ENCODE measurements at regions not wholly inside any gene's neighbourhood (a gene's known extent, or its start where the extent isn't known, plus 50 kb on each side); places are given as distances from the start of the nearest gene placed in this dataset.

DNA sequence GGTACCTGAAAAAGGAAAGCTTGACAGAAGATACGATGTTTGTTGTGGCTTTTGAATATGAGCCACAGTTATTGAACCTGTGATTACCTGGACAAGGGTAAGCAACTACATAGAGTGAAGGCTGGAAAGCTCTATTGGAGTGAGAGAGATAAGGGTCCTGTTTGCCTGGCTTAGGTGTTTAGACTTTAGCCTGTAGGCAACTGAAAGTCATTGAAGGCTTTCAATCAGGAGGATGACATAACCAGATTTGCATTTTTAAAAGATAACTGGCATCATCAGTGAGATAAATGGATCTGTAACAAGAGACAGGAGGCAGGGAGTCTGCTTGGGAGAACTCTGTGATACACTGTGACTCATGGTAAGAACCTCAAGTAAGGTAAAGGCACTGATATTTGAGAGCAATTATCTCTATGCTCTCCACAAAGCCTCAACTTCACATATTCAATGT is 128.9 kb upstream of the SOX5 start:
- CTCF ChIA-PET: no interaction called here
- Mint-ChIP-seq H3K27me3 (ENCODE audit: unreplicated experiment) (no peaks in the 10 kb centered on the region), H3K4me3 (ENCODE audit: low read depth, unreplicated experiment) (no peak overlapping the region), H3K36me3 (ENCODE audit: insufficient read depth, unreplicated experiment) (no peaks in the 10 kb centered on the region), H3K4me1 (ENCODE audit: low read depth, unreplicated experiment) (no peaks in the 10 kb centered on the region), H3K27ac (ENCODE audit: unreplicated experiment) (no peak overlapping the region), H3K9me3 (ENCODE audit: low read depth, unreplicated experiment) (peaks cover 3% of the 10 kb centered on the region)
- BruUV-seq (replicated peaks): no TSS peak
- no peak for DNase-seq
- TF ChIP-seq, protein P1, sequence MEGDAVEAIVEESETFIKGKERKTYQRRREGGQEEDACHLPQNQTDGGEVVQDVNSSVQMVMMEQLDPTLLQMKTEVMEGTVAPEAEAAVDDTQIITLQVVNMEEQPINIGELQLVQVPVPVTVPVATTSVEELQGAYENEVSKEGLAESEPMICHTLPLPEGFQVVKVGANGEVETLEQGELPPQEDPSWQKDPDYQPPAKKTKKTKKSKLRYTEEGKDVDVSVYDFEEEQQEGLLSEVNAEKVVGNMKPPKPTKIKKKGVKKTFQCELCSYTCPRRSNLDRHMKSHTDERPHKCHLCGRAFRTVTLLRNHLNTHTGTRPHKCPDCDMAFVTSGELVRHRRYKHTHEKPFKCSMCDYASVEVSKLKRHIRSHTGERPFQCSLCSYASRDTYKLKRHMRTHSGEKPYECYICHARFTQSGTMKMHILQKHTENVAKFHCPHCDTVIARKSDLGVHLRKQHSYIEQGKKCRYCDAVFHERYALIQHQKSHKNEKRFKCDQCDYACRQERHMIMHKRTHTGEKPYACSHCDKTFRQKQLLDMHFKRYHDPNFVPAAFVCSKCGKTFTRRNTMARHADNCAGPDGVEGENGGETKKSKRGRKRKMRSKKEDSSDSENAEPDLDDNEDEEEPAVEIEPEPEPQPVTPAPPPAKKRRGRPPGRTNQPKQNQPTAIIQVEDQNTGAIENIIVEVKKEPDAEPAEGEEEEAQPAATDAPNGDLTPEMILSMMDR (IDR thresholded peaks at IDR 0.05; ENCODE audit: unreplicated experiment): no peak
- intact Hi-C loops (cut with micrococcal nuclease; ENCODE audit: unreplicated experiment): no loop called here

DNA sequence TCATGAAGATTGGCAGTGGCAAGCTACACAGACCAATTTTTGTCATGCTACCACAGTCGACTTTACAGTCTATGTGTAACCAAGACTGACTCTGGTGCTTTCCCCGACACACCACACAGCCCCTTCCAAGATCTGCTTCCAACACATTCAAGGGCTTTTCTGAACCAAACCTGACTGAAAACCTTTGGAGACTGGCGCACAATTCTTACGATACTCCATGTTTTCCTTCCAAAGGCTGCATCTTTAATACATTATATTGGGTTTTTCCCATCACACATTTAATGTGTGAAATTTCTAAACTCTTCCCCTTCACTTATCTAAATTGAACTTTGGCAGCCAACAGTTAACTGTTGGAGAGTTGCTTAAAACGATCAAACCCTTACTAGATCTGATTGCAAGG is 127.7 kb upstream of the SOX5 start:
- CTCF ChIA-PET: interaction anchor here (0.6 kb wide), 1 partner anchor 96 kb away, joined by 7 read pairs; no protein-coding TSS in a partner anchor
- TF ChIP-seq, protein P1 (IDR thresholded peaks at IDR 0.05; ENCODE audit: unreplicated experiment): no peak
- intact Hi-C loops (cut with micrococcal nuclease; ENCODE audit: unreplicated experiment): no loop called here
- peaks cover 5% of the 10 kb centered on the region for H3K9me3 Mint-ChIP-seq (ENCODE audit: low read depth, unreplicated experiment)
- no peaks in the 10 kb centered on the region for H3K36me3 Mint-ChIP-seq (ENCODE audit: insufficient read depth, unreplicated experiment)
- H3K4me1 Mint-ChIP-seq (ENCODE audit: low read depth, unreplicated experiment): no peaks in the 10 kb centered on the region
- no peak for DNase-seq
- no peak overlapping the region for H3K27ac Mint-ChIP-seq (ENCODE audit: unreplicated experiment)
- no TSS peak for BruUV-seq (replicated peaks)
- H3K4me3 Mint-ChIP-seq (ENCODE audit: low read depth, unreplicated experiment): no peak overlapping the region
- no peaks in the 10 kb centered on the region for H3K27me3 Mint-ChIP-seq (ENCODE audit: unreplicated experiment)

DNA sequence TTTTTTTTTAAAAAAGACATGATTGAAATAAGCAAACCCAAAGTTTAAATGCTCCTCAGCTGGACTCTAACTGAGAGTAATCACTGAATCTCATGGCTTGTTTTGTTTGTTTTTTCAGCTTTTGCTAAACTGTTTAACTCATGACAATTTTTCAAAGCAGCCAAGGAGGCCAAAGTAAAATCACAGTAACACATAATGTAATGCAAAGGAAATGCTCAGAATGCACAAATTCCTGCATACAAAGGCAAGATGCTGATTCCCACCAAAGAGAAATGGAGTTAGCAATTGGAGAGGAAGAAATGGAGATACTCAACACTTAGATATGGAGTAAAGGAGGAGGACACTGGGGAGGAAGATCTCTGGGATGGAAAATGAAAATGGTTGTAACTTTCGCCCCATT is 126.2 kb upstream of the SOX5 start:
- TF ChIP-seq, protein P1 (IDR thresholded peaks at IDR 0.05; ENCODE audit: unreplicated experiment): no peak
- Mint-ChIP-seq H3K27ac (ENCODE audit: unreplicated experiment) (no peak overlapping the region), H3K27me3 (ENCODE audit: unreplicated experiment) (no peaks in the 10 kb centered on the region), H3K36me3 (ENCODE audit: insufficient read depth, unreplicated experiment) (no peaks in the 10 kb centered on the region), H3K4me1 (ENCODE audit: low read depth, unreplicated experiment) (no peaks in the 10 kb centered on the region), H3K4me3 (ENCODE audit: low read depth, unreplicated experiment) (no peak overlapping the region), H3K9me3 (ENCODE audit: low read depth, unreplicated experiment) (peaks cover 5% of the 10 kb centered on the region)
- intact Hi-C loops (cut with micrococcal nuclease; ENCODE audit: unreplicated experiment): no loop called here
- no peak for DNase-seq
- BruUV-seq (replicated peaks): no TSS peak
- CTCF ChIA-PET: interaction anchor here (0.6 kb wide), 1 partner anchor 679 kb away, joined by 3 read pairs; no protein-coding TSS in a partner anchor

DNA sequence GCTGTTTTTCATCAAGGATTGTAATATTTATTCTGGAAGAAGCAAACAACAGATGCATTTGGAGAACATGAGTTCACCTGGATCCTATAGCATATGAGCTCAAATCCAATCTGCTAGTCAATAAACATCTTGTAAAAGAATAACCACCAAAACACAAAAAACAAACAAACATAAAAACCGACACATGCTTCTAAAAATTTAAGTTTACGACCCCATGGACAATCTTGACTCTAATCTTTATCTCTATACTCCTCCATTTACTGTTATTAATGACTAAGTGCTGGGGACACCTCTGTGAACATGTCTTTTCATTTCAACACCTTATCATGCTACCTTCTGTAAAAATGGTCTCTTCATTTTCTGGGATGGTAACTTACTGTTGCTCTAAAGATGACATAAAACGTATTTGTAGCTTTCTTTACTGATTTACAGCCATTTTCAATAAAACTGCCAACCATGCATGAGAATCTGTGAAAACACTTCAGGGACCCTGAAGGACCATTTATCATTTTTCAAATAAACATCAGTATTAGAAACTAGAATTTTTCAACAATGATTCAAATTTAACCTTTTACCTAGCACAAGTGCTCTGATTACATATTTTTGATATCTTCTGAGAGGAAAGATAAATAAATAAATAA is 123.8 kb upstream of the SOX5 start:
- Mint-ChIP-seq H3K9me3 (ENCODE audit: low read depth, unreplicated experiment) (peaks cover 5% of the 10 kb centered on the region), H3K4me1 (ENCODE audit: low read depth, unreplicated experiment) (no peaks in the 10 kb centered on the region), H3K27me3 (ENCODE audit: unreplicated experiment) (no peaks in the 10 kb centered on the region), H3K4me3 (ENCODE audit: low read depth, unreplicated experiment) (no peak overlapping the region), H3K27ac (ENCODE audit: unreplicated experiment) (no peak overlapping the region), H3K36me3 (ENCODE audit: insufficient read depth, unreplicated experiment) (no peaks in the 10 kb centered on the region)
- no TSS peak for BruUV-seq (replicated peaks)
- no peak for DNase-seq
- TF ChIP-seq, protein P1 (IDR thresholded peaks at IDR 0.05; ENCODE audit: unreplicated experiment): no peak
- intact Hi-C loops (cut with micrococcal nuclease; ENCODE audit: unreplicated experiment): no loop called here
- CTCF ChIA-PET: interaction anchor here (0.6 kb wide), 1 partner anchor 133 kb away, joined by 3 read pairs; no protein-coding TSS in a partner anchor

Measured in Calu3 (cell line).